NCI-H460 (cell line): ENCODE measurements at regions not wholly inside any gene's neighbourhood (a gene's known extent, or its start where the extent isn't known, plus 50 kb on each side); places are given as distances from the start of the nearest gene placed in this dataset.
A peak's percentile ranks its signal among the peaks of the same experiment; 100 is the strongest.
"Not testable (repeated sequence)": the region's sequence is repeated elsewhere in the genome, so short reads cannot be mapped to it uniquely, and the experiment has no call there.

Experiments
- DNase-seq: peaks from one replicate; pipeline ENCODE4 v3.0.0-alpha.2; 2016; ENCODE audit warnings: low read depth; ENCODE audit errors: extremely low read depth

DNA sequence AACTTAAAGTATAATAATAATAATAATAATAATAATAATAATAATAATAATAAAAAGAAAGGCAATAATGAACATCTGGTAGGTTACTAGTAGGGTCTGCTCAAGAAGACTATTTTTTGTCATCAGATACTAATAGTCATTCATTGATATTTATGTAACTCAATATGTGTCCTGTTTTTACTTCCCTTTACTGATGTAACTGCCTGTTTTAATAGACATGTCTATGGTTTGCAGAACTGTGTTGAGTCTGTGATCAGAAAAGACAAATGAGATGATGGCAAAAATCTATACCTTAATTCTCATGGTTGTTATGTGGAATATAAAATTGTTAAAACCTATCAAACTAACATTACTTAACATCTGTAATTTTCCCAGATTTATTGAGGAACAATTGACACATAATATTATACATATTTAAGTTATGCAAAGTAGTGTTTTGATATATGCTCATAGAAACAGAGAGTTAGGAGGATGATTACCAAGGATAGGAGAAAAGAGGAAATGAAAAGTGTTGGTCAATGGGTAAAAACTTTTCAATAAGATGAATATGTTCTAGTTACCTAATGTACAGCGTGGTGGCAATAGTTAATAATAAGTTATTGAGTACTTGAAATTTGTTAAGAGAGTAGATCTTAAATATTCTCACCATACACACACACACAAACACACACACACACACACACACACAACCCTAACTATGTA is 699.4 kb downstream of the ZPLD1 start:
- no peak for DNase-seq

- no peak for DNase-seq
Measured at GRCh38 chr3:103136621-103137020, 701.8 kb downstream of the ZPLD1 start.

DNA sequence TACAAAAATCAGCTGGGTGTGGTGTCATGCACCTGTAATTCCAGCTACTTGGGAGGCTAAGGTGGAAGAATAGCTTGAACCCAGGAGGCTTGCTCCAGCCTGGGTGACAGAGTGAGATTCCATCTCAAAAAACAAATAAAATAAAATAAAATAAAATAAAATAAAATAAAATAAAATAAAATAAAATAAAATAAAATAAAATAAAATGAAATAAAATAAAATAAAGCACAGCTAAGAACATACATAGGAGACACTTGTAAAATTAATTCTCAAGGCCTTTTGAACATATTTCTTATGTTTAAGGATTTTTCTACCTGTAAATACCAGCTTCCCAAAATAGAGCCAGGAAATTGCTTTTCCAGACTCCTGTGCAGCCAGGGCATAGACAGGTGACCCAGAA is 703.0 kb downstream of the ZPLD1 start:
- no peak for DNase-seq

DNA sequence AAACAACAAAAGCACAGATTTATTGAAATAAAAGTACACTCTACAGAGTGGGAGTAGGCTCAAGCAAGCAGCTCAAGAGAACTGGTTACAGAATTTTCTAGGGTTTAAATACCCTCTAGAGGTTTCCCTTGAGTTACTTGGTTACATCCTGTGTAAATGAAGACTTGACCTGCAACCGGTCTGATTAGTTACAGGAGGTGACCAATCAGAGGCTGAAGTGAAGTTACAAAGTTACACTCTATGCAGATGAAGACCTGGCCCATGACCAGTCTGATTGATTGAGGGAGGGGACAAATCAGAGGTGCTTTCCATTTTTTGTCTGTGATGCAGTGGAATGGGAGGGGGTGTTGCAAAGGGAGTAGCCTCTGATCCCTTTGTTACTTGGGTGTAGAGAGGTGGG is 723.4 kb downstream of the ZPLD1 start:
- no peak for DNase-seq

DNA sequence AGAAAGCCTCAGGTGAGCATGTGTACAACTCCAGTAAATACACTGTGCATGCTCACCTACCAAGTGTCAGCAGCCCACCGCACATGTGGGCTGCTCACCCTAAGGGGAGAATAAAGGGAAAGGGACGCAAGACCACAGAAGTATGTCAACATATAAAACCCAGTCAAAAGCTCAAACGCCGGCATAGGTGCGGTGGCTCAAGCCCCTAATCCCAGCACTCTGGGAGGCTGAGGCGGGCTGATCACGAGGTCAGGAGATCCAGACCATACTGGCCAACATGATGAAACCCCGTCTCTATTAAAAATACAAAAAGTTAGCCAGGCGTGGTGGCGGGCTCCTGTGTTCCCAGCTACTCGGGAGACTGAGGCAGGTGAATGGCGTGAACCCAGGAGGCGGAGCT is 732.1 kb downstream of the ZPLD1 start:
- DNase-seq: no peak

- no peak for DNase-seq
Measured at GRCh38 chr3:103167850-103168249, 733.0 kb downstream of the ZPLD1 start.

DNA sequence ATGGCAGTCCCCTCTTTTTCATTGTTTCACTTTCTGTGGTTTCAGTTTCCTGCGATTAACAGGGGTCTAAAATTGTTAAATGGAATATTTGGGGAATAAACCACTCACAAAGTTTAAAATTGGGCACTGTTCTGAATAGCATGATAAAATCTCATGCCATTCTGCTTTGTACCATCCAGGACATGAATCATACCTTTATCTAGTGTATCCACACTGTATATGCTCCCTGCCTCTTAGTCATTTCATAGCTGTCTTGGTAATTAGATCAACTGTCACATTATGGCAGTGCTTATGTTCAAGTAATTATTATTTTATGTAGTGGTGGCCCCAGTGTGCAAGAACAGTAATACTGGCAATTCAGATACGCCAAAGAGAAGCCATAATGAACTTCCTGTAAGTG is 734.5 kb downstream of the ZPLD1 start:
- no peak for DNase-seq

DNA sequence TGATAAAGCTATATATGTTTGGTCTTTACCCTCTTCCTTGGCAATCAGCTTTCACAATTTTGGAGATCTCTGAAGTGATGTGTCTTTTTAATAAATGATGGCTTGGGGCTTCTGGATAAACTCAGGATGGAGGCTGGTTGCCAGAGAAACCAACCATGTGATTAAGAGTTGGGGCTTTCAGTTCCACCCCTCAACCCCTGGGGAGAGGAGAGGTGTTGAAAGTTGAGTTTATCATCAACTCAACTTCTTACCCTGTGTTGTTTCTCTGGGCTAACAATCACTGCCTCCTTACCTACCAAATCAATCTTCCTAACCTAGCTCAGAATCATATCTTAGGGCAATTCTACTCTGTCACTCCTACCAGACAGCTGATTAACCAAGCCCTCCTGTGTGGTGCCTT is 735.8 kb downstream of the ZPLD1 start:
- DNase-seq: no peak

DNA sequence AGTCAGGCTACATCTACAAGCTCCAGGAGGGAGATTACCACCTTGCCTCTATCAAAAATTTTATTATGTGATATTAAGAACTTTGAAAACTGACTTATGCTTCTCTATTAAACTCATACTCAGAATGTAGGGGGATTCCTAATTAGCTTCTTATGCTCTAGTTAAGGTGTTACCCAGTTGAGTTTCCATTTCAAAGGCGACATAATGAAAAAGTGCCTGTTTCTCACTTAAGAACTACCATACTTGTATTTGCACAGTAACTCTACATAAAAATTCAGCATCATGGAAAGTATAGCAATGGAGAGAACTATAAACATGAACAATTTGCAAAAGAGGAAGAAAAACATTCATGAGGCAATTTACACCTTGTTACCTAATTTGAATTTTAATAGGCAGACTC is 739.1 kb downstream of the ZPLD1 start:
- DNase-seq: no peak

DNA sequence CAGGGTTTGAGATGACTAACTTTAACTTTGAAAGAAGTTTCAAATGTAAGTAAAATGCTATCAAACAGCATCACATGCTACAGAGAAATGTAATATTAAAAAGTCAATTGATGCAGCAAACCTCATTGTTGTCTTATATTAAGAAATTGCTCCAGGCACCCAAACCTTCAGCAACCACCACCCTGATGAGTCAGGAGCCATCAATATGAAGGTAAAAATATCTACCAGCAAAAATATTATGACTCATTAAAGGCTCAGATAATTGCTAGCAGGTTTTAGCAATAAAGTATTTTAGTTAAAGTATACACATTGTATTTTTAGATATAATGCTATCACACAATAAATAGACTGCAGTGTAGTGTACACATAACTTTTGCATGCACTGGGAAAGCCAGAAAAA is 746.3 kb downstream of the ZPLD1 start:
- DNase-seq: no peak

DNA sequence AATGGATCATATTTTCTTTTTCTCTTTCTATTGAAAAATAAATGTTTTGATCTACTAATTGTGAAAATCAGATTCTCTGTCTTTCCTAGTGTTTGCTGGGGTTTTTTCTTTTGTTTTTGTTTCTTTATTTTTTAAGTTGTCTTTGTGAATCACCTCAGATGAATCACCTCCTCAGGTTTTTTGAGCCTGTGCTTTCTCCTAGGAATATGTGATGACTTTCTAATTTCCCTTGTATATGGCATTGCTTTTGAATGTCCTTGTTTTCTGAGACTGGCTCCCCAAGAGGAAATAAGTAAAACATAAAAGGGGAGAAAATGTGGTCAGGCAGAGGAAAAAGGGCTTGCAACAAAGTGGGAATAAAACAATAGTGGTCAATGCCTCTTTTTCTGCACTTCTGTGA is 750.0 kb downstream of the ZPLD1 start:
- DNase-seq: no peak

DNA sequence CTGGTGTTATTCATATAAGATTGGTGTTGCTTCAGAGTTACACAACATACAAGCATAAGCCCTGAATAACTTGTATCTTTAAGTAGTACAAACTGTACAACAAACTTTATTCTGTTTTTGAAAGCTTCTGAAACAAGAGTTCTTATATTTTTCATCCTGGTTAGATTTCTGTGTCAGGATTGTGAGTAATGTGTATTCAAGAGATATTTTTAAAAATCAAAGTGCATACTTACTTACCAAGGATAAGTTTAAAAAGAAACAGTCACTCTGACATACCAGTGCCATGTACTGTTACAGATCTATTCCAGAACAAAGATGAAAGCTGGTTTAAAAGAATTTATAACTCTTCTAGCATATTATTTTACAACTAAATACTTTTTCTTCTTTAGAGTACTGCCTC is 755.1 kb downstream of the ZPLD1 start:
- no peak for DNase-seq

GRCh38 chr3:103195216-103195615 is 760.4 kb downstream of the ZPLD1 start:
- peak; percentile 3 for DNase-seq

DNA sequence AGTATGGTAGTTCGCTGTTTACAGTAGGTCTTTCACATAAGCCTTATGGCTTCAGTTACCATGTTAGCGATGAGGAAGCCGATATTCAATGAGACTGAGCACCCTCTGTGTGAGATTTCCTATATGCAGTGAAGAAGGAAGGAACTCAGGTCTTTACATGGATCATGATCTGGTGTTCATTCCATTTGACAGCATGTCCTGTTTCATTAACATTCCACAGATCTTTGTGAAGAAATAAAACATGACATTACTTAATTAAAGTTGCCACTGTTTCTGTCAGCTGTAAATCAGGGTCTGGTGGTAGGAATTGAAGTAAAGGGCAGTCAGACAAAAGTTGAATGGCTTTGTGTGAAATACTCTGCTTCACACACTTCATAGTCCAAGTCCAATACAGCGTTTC is 768.6 kb downstream of the ZPLD1 start:
- DNase-seq: no peak

- no peak for DNase-seq
Measured at GRCh38 chr3:103210583-103210982, 775.8 kb downstream of the ZPLD1 start.

DNA sequence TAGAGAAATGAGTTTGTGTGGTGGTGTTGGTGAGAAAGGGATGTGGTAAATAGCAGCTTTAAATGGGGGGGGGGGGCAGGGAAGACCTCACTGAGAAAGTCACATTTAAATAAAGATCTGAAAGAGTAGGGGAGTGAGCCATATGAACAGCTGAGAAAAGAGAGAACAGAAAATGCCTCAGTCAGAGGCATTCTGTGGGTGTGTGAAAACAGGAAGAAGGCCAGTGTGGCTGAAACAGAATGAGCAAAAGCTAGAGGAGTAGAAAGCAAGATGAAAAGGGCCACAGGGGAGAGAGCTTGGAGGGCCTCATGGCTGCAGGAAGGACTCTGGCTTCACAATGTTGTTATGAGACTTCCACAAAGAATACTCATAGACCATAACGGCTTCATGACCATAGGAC is 783.3 kb downstream of the ZPLD1 start:
- DNase-seq: no peak

DNA sequence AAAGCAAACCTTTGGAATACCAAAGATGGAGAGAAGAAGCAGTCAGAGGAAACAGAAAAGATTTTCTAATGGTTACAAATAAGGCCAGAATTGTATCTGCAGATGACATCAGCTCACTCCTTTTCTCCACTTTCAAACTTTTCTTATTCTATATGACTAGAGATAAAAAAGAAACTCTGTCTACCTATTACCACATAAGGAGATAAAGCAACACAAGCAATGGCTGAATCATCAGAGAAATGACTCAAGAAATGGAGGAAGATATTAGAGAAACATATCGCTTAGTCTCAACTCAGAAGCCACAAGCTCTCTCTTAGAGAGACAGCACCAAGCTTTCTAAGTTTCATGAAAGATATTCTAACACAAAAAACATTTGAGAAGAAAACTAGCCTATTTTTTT is 784.0 kb downstream of the ZPLD1 start:
- no peak for DNase-seq

- DNase-seq: no peak
Measured at GRCh38 chr3:103227651-103228050, 792.8 kb downstream of the ZPLD1 start.

- DNase-seq: no peak
Measured at GRCh38 chr3:103247459-103247858, 812.6 kb downstream of the ZPLD1 start.

DNA sequence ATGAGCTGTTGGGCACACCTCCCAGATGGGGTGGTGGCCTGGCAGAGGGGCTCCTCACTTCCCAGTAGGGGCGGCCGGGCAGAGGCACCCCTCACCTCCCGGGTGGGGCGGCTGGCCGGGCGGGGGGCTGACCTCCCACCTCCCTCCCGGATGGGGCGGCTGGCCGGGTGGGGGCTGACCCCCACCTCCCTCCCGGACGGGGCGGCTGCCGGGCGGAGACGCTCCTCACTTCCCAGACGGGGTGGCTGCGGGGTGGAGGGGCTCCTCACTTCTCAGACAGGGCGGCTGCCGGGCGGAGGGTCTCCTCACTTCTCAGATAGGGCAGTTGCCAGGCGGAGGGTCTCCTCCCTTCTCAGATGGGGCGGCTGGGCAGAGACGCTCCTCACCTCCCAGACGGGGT is 820.0 kb downstream of the ZPLD1 start:
- not testable (repeated sequence) for DNase-seq

DNA sequence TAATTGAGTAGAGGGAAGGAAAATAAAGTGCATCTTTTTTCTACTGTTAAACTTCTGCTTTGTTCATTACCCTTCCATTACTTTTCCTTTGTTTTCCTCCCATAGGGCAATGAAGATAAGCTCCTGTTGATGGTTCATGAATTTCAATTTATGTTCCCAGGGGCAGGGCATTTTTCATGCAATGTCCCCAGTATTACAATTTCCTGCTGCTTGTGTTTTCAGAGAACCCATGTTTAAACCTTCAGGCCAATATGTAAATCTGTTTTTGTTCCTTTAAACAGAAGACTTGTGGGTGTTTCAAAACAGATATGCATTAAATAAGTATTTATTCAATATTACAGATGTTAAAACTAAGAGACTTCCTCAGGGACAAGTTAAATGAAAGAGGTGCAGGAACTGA is 834.5 kb downstream of the ZPLD1 start:
- no peak for DNase-seq

DNA sequence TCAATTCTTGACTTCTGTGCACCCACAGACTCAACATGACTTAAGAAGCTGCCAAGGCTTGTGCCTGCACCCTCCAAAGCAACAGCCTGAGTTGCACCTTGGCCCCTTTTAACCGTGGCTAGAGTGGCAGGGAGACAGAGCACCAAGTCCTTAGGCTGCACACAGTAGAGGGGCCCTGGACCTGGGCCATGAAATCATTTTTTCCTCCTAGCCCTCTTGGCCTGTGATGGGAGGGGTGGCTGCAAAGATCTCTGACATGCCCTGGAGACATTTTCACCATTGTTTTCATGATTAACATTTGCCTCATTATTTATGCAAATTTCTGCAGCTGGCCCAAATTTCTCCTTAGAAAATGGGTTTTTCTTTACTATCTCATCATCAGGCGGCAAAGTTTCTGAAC is 836.8 kb downstream of the ZPLD1 start:
- no peak for DNase-seq

- DNase-seq: peak; percentile 20
Measured at GRCh38 chr3:103295974-103296570, 861.3 kb downstream of the ZPLD1 start.
